ENCODE measurements at regions not wholly inside any gene's neighbourhood (a gene's known extent, or its start where the extent isn't known, plus 50 kb on each side); places are given as distances from the start of the nearest gene placed in this dataset.

DNA sequence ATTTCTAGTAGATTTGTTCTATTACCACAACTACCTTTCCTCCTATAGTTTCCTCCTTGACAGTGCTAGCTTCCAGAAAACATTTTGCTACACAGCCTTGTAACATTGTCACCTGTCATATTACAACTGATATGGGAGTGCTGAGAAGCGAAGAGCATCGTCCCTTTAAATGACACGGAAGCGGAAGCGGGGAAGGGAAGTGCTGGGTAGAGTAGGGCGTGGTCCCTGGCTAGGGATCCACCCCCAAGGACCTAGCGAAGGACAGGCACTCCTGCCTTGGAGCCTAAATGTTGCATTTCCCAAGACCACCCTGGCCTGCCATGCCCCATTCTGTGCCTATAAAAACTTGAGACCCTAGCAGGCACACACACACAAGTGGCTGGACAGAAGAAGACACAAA, 57.4 kb upstream of the RANBP6 start:
- H3K27ac ChIP-seq: no peak overlapping the region
- no peaks in the 10 kb centered on the region for H3K4me1 ChIP-seq
- no peak for DNase-seq (ENCODE audit: low spot score in 2 of 2)
- no peak overlapping the region for H3K4me3 ChIP-seq
- no peaks in the 10 kb centered on the region for H3K27me3 ChIP-seq
- H3K36me3 ChIP-seq: no peaks in the 10 kb centered on the region
- WGBS, 2 donors: 75 to 78% methylated on average over 7 of the region's 7 CpGs
- H3K9me3 ChIP-seq: peaks cover 0 to 5% (median 0%) of the 10 kb centered on the region in 4 donors
- TF ChIP-seq POLR2A (IDR thresholded peaks at IDR 0.05) (no peak), EP300 (IDR thresholded peaks at IDR 0.05) (no peak)
- TF ChIP-seq, protein P1, sequence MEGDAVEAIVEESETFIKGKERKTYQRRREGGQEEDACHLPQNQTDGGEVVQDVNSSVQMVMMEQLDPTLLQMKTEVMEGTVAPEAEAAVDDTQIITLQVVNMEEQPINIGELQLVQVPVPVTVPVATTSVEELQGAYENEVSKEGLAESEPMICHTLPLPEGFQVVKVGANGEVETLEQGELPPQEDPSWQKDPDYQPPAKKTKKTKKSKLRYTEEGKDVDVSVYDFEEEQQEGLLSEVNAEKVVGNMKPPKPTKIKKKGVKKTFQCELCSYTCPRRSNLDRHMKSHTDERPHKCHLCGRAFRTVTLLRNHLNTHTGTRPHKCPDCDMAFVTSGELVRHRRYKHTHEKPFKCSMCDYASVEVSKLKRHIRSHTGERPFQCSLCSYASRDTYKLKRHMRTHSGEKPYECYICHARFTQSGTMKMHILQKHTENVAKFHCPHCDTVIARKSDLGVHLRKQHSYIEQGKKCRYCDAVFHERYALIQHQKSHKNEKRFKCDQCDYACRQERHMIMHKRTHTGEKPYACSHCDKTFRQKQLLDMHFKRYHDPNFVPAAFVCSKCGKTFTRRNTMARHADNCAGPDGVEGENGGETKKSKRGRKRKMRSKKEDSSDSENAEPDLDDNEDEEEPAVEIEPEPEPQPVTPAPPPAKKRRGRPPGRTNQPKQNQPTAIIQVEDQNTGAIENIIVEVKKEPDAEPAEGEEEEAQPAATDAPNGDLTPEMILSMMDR (IDR thresholded peaks at IDR 0.05): no peak

DNA sequence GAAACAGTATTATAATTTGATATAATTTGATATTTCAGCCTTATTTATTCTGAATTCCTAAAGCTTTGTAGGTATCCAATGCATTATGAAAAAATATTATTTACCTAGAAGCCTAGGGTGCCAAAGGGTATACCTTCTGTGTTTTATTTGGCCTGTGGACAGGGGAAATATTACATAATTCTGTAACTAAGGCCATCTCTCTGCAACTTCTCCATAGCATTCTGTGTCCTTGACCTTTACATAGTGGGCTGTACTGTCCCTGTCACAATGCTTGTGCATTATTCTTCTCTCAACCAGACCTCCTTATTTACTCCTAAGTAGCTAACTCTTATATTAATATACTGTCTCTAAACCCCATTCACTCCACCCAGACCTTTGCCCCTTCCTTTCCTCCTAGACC, 57.0 kb upstream of the RANBP6 start:
- Histone ChIP-seq H3K27ac (no peak overlapping the region), H3K4me1 (no peaks in the 10 kb centered on the region), H3K36me3 (no peaks in the 10 kb centered on the region), H3K27me3 (no peaks in the 10 kb centered on the region), H3K9me3 (peaks cover 0 to 5% (median 0%) of the 10 kb centered on the region in 4 donors), H3K4me3 (no peak overlapping the region)
- TF ChIP-seq, protein P1 (IDR thresholded peaks at IDR 0.05): no peak
- TF ChIP-seq POLR2A (IDR thresholded peaks at IDR 0.05) (no peak), EP300 (IDR thresholded peaks at IDR 0.05) (no peak)
- no peak for DNase-seq (ENCODE audit: low spot score in 2 of 2)

- no peak overlapping the region for H3K27ac ChIP-seq
- H3K36me3 ChIP-seq: no peaks in the 10 kb centered on the region
- H3K4me1 ChIP-seq: no peaks in the 10 kb centered on the region
- no peaks in the 10 kb centered on the region for H3K27me3 ChIP-seq
- no peak overlapping the region for H3K4me3 ChIP-seq
- peaks cover 0 to 5% (median 0%) of the 10 kb centered on the region in 4 donors for H3K9me3 ChIP-seq
- TF ChIP-seq POLR2A (IDR thresholded peaks at IDR 0.05): no peak
- TF ChIP-seq EP300 (IDR thresholded peaks at IDR 0.05): no peak
- TF ChIP-seq, protein P1 (IDR thresholded peaks at IDR 0.05): no peak
- no peak for DNase-seq (ENCODE audit: low spot score in 2 of 2)
These were observed 53.6 kb upstream of the RANBP6 start for GRCh38 chr9:6068983-6069382.

DNA sequence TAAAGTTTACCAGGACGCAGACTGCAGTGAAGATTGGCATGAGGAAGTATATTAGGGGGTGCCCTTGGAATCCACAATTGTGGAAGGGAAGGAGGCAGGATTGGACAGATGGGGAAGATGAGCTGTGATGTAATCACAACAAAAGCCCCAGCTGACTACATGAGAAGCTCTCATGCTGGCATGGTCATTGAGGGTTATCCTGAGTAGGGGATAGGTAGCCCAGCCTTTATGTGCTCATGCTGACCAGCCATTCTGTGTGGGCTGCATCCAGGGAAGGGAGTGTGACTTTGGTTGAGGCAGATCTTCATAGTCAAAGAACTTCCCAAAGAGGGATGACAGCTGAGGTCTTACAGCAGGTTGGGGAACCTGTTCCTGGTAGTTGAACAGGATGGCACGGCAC, 52.0 kb upstream of the RANBP6 start:
- H3K4me1 ChIP-seq: no peaks in the 10 kb centered on the region
- H3K4me3 ChIP-seq: no peak overlapping the region
- TF ChIP-seq POLR2A (IDR thresholded peaks at IDR 0.05): no peak
- TF ChIP-seq EP300 (IDR thresholded peaks at IDR 0.05): no peak
- TF ChIP-seq, protein P1 (IDR thresholded peaks at IDR 0.05): no peak
- no peak for DNase-seq (ENCODE audit: low spot score in 2 of 2)
- H3K27me3 ChIP-seq: no peaks in the 10 kb centered on the region
- H3K27ac ChIP-seq: no peak overlapping the region
- WGBS, 2 donors: 88 to 92% methylated on average over 2 of the region's 2 CpGs
- no peaks in the 10 kb centered on the region for H3K36me3 ChIP-seq
- H3K9me3 ChIP-seq: peaks cover 0 to 5% (median 0%) of the 10 kb centered on the region in 4 donors
